OCI-LY1 (cell line): ENCODE measurements at regions not wholly inside any gene's neighbourhood (a gene's known extent, or its start where the extent isn't known, plus 50 kb on each side); places are given as distances from the start of the nearest gene placed in this dataset.

Experiments
- CTCF ChIP-seq: fragments of 200-600 bp; sonication (generic), shearing (Covaris generic); IDR thresholded peaks from 2 replicates; pipeline ENCODE4 v1.5.1; 2017; ENCODE audit warnings: mild to moderate bottlenecking, antibody characterized with exemption, low read length, moderate library complexity, mixed read lengths
- EZH2 ChIP-seq: fragments of 200-600 bp; sonication (generic), shearing (Covaris generic); IDR thresholded peaks from 2 replicates; pipeline ENCODE4 v1.8.0; 2017; ENCODE audit warnings: borderline replicate concordance, mixed run types, mild to moderate bottlenecking, antibody characterized with exemption, low read length, moderate library complexity, mixed read lengths

GRCh38 chr14:22088614-22089342, 415.2 kb upstream of the OR4E1 start:
- TF ChIP-seq CTCF (no peak), EZH2 (no peak)
